ENCODE measurements at regions not wholly inside any gene's neighbourhood (a gene's known extent, or its start where the extent isn't known, plus 50 kb on each side); places are given as distances from the start of the nearest gene placed in this dataset.
"Not testable (repeated sequence)": the region's sequence is repeated elsewhere in the genome, so short reads cannot be mapped to it uniquely, and the experiment has no call there.

GRCh38 chr1:73065339-73066041 lies 783.2 kb upstream of the NEGR1 start:
- peak; percentile 8 for DNase-seq (ENCODE audit: low read depth)

- no peak for DNase-seq (ENCODE audit: low read depth)
These were observed 774.5 kb upstream of the NEGR1 start for GRCh38 chr1:73056826-73057225.

- no peak for DNase-seq (ENCODE audit: low read depth)
These were observed 762.1 kb upstream of the NEGR1 start for GRCh38 chr1:73044241-73045036.

- DNase-seq (ENCODE audit: low read depth): peak; percentile 27
These were observed 760.1 kb upstream of the NEGR1 start for GRCh38 chr1:73042403-73042802.

GRCh38 chr1:73040811-73041210 lies 758.5 kb upstream of the NEGR1 start:
- no peak for DNase-seq (ENCODE audit: low read depth)

- no peak for DNase-seq (ENCODE audit: low read depth)
These were observed 751.9 kb upstream of the NEGR1 start for GRCh38 chr1:73034271-73034670.

GRCh38 chr1:73033640-73034039 lies 751.3 kb upstream of the NEGR1 start:
- no peak for DNase-seq (ENCODE audit: low read depth)

GRCh38 chr1:73029571-73029970 lies 747.2 kb upstream of the NEGR1 start:
- no peak for DNase-seq (ENCODE audit: low read depth)

GRCh38 chr1:73026114-73026513 lies 743.8 kb upstream of the NEGR1 start:
- no peak for DNase-seq (ENCODE audit: low read depth)

GRCh38 chr1:73009938-73010337 lies 727.6 kb upstream of the NEGR1 start:
- DNase-seq (ENCODE audit: low read depth): no peak

- no peak for DNase-seq (ENCODE audit: low read depth)
These were observed 727.0 kb upstream of the NEGR1 start for GRCh38 chr1:73009311-73009710.

GRCh38 chr1:72997624-72998023 lies 715.3 kb upstream of the NEGR1 start:
- no peak for DNase-seq (ENCODE audit: low read depth)

- no peak for DNase-seq (ENCODE audit: low read depth)
These were observed 714.7 kb upstream of the NEGR1 start for GRCh38 chr1:72997041-72997440.

GRCh38 chr1:72987871-72988270 lies 705.5 kb upstream of the NEGR1 start:
- DNase-seq (ENCODE audit: low read depth): not testable (repeated sequence)

- DNase-seq (ENCODE audit: low read depth): no peak
These were observed 704.4 kb upstream of the NEGR1 start for GRCh38 chr1:72986591-72987290.

- DNase-seq (ENCODE audit: low read depth): not testable (repeated sequence)
These were observed 702.7 kb upstream of the NEGR1 start for GRCh38 chr1:72985024-72985423.

GRCh38 chr1:72983011-72983410 lies 700.7 kb upstream of the NEGR1 start:
- not testable (repeated sequence) for DNase-seq (ENCODE audit: low read depth)

GRCh38 chr1:72969461-72969860 lies 687.1 kb upstream of the NEGR1 start:
- DNase-seq (ENCODE audit: low read depth): no peak

GRCh38 chr1:72954943-72955342 lies 672.6 kb upstream of the NEGR1 start:
- peak; percentile 30 for DNase-seq (ENCODE audit: low read depth)

GRCh38 chr1:72950900-72951299 lies 668.6 kb upstream of the NEGR1 start:
- not testable (repeated sequence) for DNase-seq (ENCODE audit: low read depth)

- DNase-seq (ENCODE audit: low read depth): no peak
These were observed 664.7 kb upstream of the NEGR1 start for GRCh38 chr1:72946903-72947499.

GRCh38 chr1:72942008-72942407 lies 659.7 kb upstream of the NEGR1 start:
- no peak for DNase-seq (ENCODE audit: low read depth)
